GM06990 (cell line): ENCODE measurements at regions not wholly inside any gene's neighbourhood (a gene's known extent, or its start where the extent isn't known, plus 50 kb on each side); places are given as distances from the start of the nearest gene placed in this dataset.

ENCODE experiments used
- DNase-seq: peaks from one replicate; pipeline ENCODE4 v3.0.0-alpha.2; 2011; ENCODE audit not compliant: insufficient read length; ENCODE audit errors: extremely low read depth
- H3K27me3 ChIP-seq: replicated peaks from 2 replicates; pipeline ENCODE4 v1.6.0; 2011; ENCODE audit warnings: low read length; ENCODE audit not compliant: control insufficient read depth, insufficient read depth
- H3K36me3 ChIP-seq: 2 replicates; pipeline ENCODE4 v1.5.1; 2011; ENCODE audit warnings: low read length; ENCODE audit not compliant: control insufficient read depth, insufficient read depth
- H3K4me3 ChIP-seq: replicated peaks from 2 replicates; pipeline ENCODE4 v1.5.1; 2011; ENCODE audit warnings: low read depth, mild to moderate bottlenecking, control low read depth, low read length
- TF ChIP-seq, protein P1 (sequence below): IDR thresholded peaks from 2 replicates; pipeline ENCODE4 v1.5.1; 2011; ENCODE audit warnings: low read length, control low read depth, mild to moderate bottlenecking, inconsistent platforms; ENCODE audit not compliant: insufficient read depth, poor library complexity, severe bottlenecking

DNA sequence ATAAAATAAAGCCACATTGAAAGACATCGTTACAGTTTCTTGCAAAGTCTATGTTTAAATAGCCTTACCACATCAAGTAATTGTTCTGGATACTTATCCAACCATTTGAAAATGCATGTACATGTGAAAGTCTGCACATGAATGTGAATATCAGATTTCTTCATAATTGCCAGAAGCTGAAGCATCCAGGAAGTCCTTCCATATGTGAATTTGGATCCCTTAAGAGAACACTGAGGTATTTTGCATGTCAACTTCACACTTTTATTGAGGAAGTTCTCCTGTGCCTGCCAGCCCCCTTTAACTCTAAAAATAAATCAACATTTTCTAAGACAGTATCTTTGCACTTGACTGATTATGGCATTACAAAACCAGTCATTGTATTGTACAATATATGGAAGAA is 1103.5 kb upstream of the ADGRL3 start:
- Histone ChIP-seq H3K4me3 (no peak overlapping the region), H3K27me3 (no peaks in the 10 kb centered on the region), H3K36me3 (no peaks in the 10 kb centered on the region)
- TF ChIP-seq, protein P1, sequence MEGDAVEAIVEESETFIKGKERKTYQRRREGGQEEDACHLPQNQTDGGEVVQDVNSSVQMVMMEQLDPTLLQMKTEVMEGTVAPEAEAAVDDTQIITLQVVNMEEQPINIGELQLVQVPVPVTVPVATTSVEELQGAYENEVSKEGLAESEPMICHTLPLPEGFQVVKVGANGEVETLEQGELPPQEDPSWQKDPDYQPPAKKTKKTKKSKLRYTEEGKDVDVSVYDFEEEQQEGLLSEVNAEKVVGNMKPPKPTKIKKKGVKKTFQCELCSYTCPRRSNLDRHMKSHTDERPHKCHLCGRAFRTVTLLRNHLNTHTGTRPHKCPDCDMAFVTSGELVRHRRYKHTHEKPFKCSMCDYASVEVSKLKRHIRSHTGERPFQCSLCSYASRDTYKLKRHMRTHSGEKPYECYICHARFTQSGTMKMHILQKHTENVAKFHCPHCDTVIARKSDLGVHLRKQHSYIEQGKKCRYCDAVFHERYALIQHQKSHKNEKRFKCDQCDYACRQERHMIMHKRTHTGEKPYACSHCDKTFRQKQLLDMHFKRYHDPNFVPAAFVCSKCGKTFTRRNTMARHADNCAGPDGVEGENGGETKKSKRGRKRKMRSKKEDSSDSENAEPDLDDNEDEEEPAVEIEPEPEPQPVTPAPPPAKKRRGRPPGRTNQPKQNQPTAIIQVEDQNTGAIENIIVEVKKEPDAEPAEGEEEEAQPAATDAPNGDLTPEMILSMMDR, result no peak
- DNase-seq, result no peak

DNA sequence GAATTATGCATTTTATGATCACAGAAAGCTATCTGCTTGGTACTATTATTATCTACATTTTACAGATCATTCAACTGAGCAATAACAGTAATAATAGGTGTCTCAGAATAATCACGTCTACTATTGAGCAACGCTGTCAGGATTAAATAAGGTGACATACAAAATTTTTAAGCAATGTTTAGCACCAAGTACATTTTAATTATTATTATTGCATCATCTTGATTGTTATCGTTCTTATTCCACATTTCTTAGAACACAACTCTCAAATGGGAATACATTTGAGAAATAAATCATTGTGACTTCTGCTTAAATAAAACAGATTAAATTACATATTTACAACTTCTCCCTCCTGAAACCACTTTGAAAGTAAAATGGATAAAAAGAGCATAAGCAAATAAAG is 1083.5 kb upstream of the ADGRL3 start:
- Histone ChIP-seq H3K27me3 (no peaks in the 10 kb centered on the region), H3K36me3 (no peaks in the 10 kb centered on the region), H3K4me3 (no peak overlapping the region)
- TF ChIP-seq, protein P1, result no peak
- DNase-seq, result no peak

DNA sequence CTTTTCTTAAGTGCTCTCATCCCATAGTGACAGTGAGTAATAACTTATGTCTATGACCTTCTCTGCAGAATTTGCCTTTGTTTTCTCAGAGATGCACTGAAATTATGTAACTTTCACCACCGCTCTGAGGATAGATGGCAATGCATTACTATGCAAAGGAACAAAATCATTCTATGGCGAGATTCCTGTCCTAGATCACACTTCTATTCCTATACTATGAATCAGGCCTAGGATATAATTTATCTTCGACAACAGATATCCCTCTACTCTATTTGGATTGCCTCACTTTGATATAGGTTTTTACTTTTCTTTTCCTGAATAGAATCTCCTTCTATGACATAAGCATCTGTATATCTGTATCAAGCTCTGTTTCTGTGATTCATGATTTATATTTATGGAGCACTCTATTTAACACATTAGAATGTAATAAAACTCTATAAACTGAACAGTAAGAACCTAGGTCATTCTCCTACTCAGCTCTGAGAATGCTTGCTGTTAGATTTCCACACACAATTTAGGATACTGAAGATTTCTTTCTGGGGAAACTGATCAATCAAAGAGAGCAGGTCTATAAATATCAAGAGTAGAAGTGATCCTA is 1082.3 kb upstream of the ADGRL3 start:
- no peaks in the 10 kb centered on the region for H3K36me3 ChIP-seq
- TF ChIP-seq, protein P1, result no peak
- DNase-seq, result no peak
- H3K27me3 ChIP-seq, result no peaks in the 10 kb centered on the region
- H3K4me3 ChIP-seq, result no peak overlapping the region

DNA sequence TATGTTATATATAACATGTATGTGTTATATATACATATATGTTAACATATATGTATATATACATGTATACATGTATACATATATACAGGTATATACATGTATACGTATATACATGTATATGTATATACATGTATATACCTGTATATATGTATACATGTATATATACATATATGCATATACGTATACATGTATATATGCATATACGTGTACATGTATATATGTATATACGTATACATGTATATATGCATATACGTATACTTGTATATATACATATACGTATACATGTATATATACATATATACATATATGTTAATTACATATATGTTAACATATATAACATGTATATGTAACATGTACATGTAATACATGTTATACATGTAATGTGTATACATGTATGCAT is 1077.3 kb upstream of the ADGRL3 start:
- TF ChIP-seq, protein P1, result no peak
- DNase-seq, result no peak
- Histone ChIP-seq H3K36me3 (no peaks in the 10 kb centered on the region), H3K27me3 (no peaks in the 10 kb centered on the region), H3K4me3 (no peak overlapping the region)

DNA sequence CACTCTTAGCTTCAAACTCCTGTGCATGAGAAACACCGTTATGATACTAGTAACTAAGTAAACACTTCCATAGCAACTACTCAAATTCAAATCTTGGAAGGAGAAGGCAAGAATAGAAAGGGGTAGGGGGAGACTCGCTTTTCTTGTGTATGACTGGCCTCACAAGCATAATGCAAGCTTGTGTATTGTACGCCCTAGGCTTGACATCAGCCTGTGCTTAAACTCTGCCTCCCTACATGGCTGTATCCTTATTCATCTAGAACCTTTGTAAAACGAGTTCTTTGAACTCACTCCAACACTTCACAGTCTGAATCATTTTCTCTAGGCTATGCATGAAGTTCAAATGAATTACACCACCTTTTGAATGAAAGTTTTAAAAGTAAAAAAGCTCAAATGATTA is 1071.2 kb upstream of the ADGRL3 start:
- Histone ChIP-seq H3K4me3 (no peak overlapping the region), H3K27me3 (no peaks in the 10 kb centered on the region), H3K36me3 (no peaks in the 10 kb centered on the region)
- TF ChIP-seq, protein P1, result no peak
- DNase-seq, result no peak

DNA sequence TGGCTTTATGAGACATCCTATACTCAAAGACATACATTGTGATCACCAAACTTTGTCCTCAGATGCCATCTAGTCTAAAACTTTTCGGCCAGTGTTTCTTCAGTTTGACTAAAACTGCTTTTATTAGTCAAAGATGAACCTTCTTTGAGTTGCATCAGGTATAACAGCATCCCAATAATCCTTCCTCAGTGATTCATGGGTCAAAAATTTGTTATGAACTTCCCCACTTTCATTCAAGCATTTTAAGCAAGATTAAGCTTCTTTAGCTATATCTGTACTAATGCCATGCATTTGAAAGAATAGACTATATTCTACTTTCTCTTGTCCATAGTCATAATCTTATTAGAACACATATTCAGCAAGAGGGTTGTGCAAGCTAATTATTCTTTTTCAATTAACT is 1070.4 kb upstream of the ADGRL3 start:
- Histone ChIP-seq H3K4me3 (no peak overlapping the region), H3K27me3 (no peaks in the 10 kb centered on the region), H3K36me3 (no peaks in the 10 kb centered on the region)
- TF ChIP-seq, protein P1, result no peak
- no peak for DNase-seq
